DND-41 (cell line): ENCODE measurements at regions not wholly inside any gene's neighbourhood (a gene's known extent, or its start where the extent isn't known, plus 50 kb on each side); places are given as distances from the start of the nearest gene placed in this dataset.

Source experiments
- EZH2 ChIP-seq: IDR thresholded peaks from 3 replicates; pipeline ENCODE4 v1.6.1; 2012; ENCODE audit warnings: borderline replicate concordance, low read depth, mild to moderate bottlenecking, moderate library complexity, low read length, inconsistent platforms; ENCODE audit not compliant: severe bottlenecking
- TF ChIP-seq, protein P1 (sequence below): IDR thresholded peaks from 2 replicates; pipeline ENCODE4 v1.5.1; 2012; ENCODE audit warnings: borderline replicate concordance, low read length, moderate library complexity, mild to moderate bottlenecking; ENCODE audit not compliant: poor library complexity, severe bottlenecking; ENCODE audit errors: extremely low read depth

DNA sequence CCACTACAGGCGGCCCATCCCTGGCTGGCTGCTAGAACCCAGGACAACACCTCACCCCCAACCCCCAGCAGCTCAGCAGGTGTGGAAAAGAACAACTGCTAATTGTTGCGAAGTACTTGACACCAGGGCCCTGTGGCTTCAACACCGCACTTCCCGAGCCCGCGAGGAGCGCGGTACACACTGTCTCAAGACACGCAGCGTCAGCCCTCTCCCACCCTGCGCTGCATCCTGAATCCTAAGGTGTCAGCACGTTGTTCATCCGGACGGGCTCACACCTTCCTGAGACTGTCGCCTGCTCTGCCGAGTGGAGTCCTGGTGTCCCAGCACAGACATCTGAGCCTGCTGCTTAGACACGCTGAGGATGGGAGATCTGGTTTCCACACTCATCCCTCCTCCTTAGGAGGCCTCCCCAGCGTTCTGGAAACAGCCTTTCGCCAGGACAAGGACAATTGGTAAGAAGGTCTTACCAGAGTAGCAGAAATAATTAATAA lies 1336.2 kb downstream of the BRD1 start:
- TF ChIP-seq, protein P1, sequence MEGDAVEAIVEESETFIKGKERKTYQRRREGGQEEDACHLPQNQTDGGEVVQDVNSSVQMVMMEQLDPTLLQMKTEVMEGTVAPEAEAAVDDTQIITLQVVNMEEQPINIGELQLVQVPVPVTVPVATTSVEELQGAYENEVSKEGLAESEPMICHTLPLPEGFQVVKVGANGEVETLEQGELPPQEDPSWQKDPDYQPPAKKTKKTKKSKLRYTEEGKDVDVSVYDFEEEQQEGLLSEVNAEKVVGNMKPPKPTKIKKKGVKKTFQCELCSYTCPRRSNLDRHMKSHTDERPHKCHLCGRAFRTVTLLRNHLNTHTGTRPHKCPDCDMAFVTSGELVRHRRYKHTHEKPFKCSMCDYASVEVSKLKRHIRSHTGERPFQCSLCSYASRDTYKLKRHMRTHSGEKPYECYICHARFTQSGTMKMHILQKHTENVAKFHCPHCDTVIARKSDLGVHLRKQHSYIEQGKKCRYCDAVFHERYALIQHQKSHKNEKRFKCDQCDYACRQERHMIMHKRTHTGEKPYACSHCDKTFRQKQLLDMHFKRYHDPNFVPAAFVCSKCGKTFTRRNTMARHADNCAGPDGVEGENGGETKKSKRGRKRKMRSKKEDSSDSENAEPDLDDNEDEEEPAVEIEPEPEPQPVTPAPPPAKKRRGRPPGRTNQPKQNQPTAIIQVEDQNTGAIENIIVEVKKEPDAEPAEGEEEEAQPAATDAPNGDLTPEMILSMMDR, result no peak
- TF ChIP-seq EZH2, result no peak
